Gastrocnemius medialis (tissue), 4 donors: ENCODE measurements at regions not wholly inside any gene's neighbourhood (a gene's known extent, or its start where the extent isn't known, plus 50 kb on each side); places are given as distances from the start of the nearest gene placed in this dataset.
"Not testable (repeated sequence)": the region's sequence is repeated elsewhere in the genome, so short reads cannot be mapped to it uniquely, and the experiment has no call there.

Experiments
- CTCF ChIP-seq, 5 experiments: fragments of 450-650 bp in 3 of 5; fragments of 200-600 bp in 2 of 5; sonication (generic) in 2 of 5; IDR thresholded peaks in 4 of 5; conservative IDR thresholded peaks in 1 of 5; 1 replicate in 4 of 5; 2 replicates in 1 of 5; pipeline ENCODE4 v1.5.1; 2016 to 2019; ENCODE audit warnings: antibody characterized with exemption in 5 of 5, mild to moderate bottlenecking in 3 of 5, moderate library complexity in 3 of 5
- POLR2A ChIP-seq, 2 donors: fragments of 450-650 bp; IDR thresholded peaks; one replicate each; pipeline ENCODE4 v1.6.1; 2017; ENCODE audit warnings: antibody characterized with exemption in 2 of 2, mild to moderate bottlenecking in 2 of 2, moderate library complexity in 2 of 2

- not testable (repeated sequence) for TF ChIP-seq CTCF (IDR thresholded peaks at IDR 0.05 in 4 of 5, conservative IDR thresholded peaks at IDR 0.05 in 1 of 5); POLR2A (IDR thresholded peaks at IDR 0.05)
Measured at GRCh38 chr1:121086249-121086648, 97.9 kb downstream of the FAM72B start.
